HCT116 (cell line): ENCODE measurements at regions not wholly inside any gene's neighbourhood (a gene's known extent, or its start where the extent isn't known, plus 50 kb on each side); places are given as distances from the start of the nearest gene placed in this dataset.

Experiments used
- ATAC-seq: fragments of 200-7000 bp; cut with Tn5 transposase; 2 replicates; pipeline ENCODE4 v1.9.1; 2020; ENCODE audit warnings: mild to moderate bottlenecking, moderate library complexity
- BruUV-seq: library from RNA; stranded (reverse); fragments of 400-500 nt; replicated peaks from 2 replicates; lab custom pipeline; 2021; lab: Mats Ljungman, UMichigan
- CTCF ChIA-PET: fragments of 300-600 bp; sonication (Branson Sonifier 250); formaldehyde crosslinking; loops from one replicate; lab custom pipeline; 2021; ENCODE audit warnings: antibody characterized with exemption; lab: Charles Lee
- POLR2A ChIA-PET: fragments of 300-600, 350-600 bp; sonication (Branson Sonifier 250); formaldehyde crosslinking; loops from one replicate; lab custom pipeline; 2021; ENCODE audit warnings: antibody characterized with exemption; lab: Charles Lee
- RAD21 ChIA-PET, 2 experiments: fragments of 300-600 bp; sonication (Branson Sonifier 250); formaldehyde crosslinking; loops; one replicate each; lab custom pipeline; 2023; ENCODE audit warnings: low total read pairs in 2 of 2; ENCODE audit not compliant: uncharacterized antibody in 2 of 2, unreplicated experiment in 2 of 2, low non-redundant PET in 1 of 2; lab: Charles Lee
- DNase-seq: peaks from one replicate; pipeline ENCODE4 v3.0.0-alpha.2; 2010; ENCODE audit warnings: low read depth, low spot score
- H2AFZ ChIP-seq: fragments of 200-600 bp; shearing (Covaris generic), sonication (generic); 2 replicates; pipeline ENCODE4 v1.6.1; 2017; ENCODE audit warnings: low read depth, mixed run types, mixed read lengths, antibody characterized with exemption, low read length; ENCODE audit not compliant: poor library complexity, severe bottlenecking
- H3K27ac ChIP-seq: 2 replicates; pipeline ENCODE4 v1.5.1; 2012; ENCODE audit warnings: low read depth, low read length
- H3K27me3 ChIP-seq: fragments of 200-600 bp; sonication (generic); 2 replicates; pipeline ENCODE4 v1.6.1; 2016; ENCODE audit warnings: mixed run types, low read length, mixed read lengths; ENCODE audit not compliant: insufficient read depth
- H3K36me3 ChIP-seq, 2 experiments: fragments of 200-500 bp in 1 of 2; fragments of 200-600 bp in 1 of 2; sonication (Bioruptor generic) in 1 of 2; sonication (generic) in 1 of 2; 2 replicates each; pipeline versions ENCODE4 v1.5.1 to v1.6.1; 2014 to 2016; ENCODE audit warnings: low read length in 2 of 2, inconsistent platforms in 1 of 2, mixed read lengths in 1 of 2, mixed run types in 1 of 2; ENCODE audit not compliant: insufficient read depth in 2 of 2, control insufficient read depth in 1 of 2
- H3K4me1 ChIP-seq, 2 experiments: fragments of 200-600 bp in 1 of 2; sonication (generic) in 1 of 2; 2 replicates each; pipeline versions ENCODE4 v1.5.1 to v1.6.1; 2012 to 2017; ENCODE audit warnings: low read length in 2 of 2, inconsistent platforms in 1 of 2, mild to moderate bottlenecking in 1 of 2, mixed read lengths in 1 of 2, mixed run types in 1 of 2, moderate library complexity in 1 of 2; ENCODE audit not compliant: insufficient read depth in 2 of 2, control insufficient read depth in 1 of 2
- H3K4me2 ChIP-seq: fragments of 200-600 bp; sonication (generic); 2 replicates; pipeline ENCODE4 v1.6.1; 2017; ENCODE audit warnings: mixed run types, low read length, mixed read lengths
- H3K4me3 ChIP-seq, 2 experiments: fragments of 200-600 bp in 1 of 2; sonication (generic) in 1 of 2; replicated peaks in 1 of 2; 2 replicates each; pipeline ENCODE4 v1.5.1; 2011 to 2016; ENCODE audit warnings: low read length in 2 of 2, control low read depth in 1 of 2, low read depth in 1 of 2, mild to moderate bottlenecking in 1 of 2, mixed read lengths in 1 of 2, mixed run types in 1 of 2
- H3K79me2 ChIP-seq: fragments of 200-600 bp; sonication (generic); 2 replicates; pipeline ENCODE4 v1.6.1; 2017; ENCODE audit warnings: mild to moderate bottlenecking, mixed run types, low read length, moderate library complexity, mixed read lengths; ENCODE audit not compliant: insufficient read depth
- H3K9ac ChIP-seq: fragments of 200-600 bp; sonication (generic); 2 replicates; pipeline ENCODE4 v1.6.1; 2016; ENCODE audit warnings: low read length, mixed read lengths
- H3K9me2 ChIP-seq: fragments of 200-600 bp; sonication (generic), shearing (Covaris generic); 2 replicates; pipeline ENCODE4 v1.6.1; 2017; ENCODE audit warnings: mixed run types, mild to moderate bottlenecking, moderate library complexity; ENCODE audit not compliant: insufficient read depth
- H3K9me3 ChIP-seq, 2 experiments: fragments of 200-500 bp in 1 of 2; fragments of 200-600 bp in 1 of 2; sonication (Bioruptor generic) in 1 of 2; sonication (generic) in 1 of 2; 2 replicates each; pipeline ENCODE4 v1.6.1; 2014 to 2017; ENCODE audit warnings: low read length in 2 of 2, mixed read lengths in 2 of 2, inconsistent platforms in 1 of 2, low read depth in 1 of 2, mild to moderate bottlenecking in 1 of 2, mixed run types in 1 of 2, moderate library complexity in 1 of 2; ENCODE audit not compliant: control insufficient read depth in 1 of 2, insufficient read depth in 1 of 2
- H4K20me1 ChIP-seq: fragments of 200-600 bp; sonication (generic), shearing (Covaris generic); 2 replicates; pipeline ENCODE4 v1.6.1; 2017; ENCODE audit warnings: mixed run types, mild to moderate bottlenecking, moderate library complexity; ENCODE audit not compliant: insufficient read depth
- CEBPB ChIP-seq: IDR thresholded peaks from 2 replicates; pipeline ENCODE4 v1.6.1; 2012; ENCODE audit warnings: low read depth
- EGR1 ChIP-seq: IDR thresholded peaks from 2 replicates; pipeline ENCODE4 v1.6.1; 2012; ENCODE audit warnings: low read depth
- ELF1 ChIP-seq: IDR thresholded peaks from 2 replicates; pipeline ENCODE4 v1.6.1; 2012; ENCODE audit warnings: low read depth, borderline replicate concordance
- EZH2 ChIP-seq: fragments of 200-600 bp; sonication (generic); IDR thresholded peaks from 2 replicates; pipeline ENCODE4 v1.6.1; 2017; ENCODE audit warnings: antibody characterized with exemption, mixed run types
- EZH2phosphoT487 ChIP-seq: fragments of 200-600 bp; IDR thresholded peaks from 2 replicates; pipeline ENCODE4 v1.6.1; 2018; ENCODE audit warnings: antibody characterized with exemption, borderline replicate concordance
- FOSL1 ChIP-seq: IDR thresholded peaks from 2 replicates; pipeline ENCODE4 v1.6.1; 2012; ENCODE audit warnings: low read depth
- JUND ChIP-seq: IDR thresholded peaks from 2 replicates; pipeline ENCODE4 v1.6.1; 2012
- POLR2A ChIP-seq: IDR thresholded peaks from 2 replicates; pipeline ENCODE4 v1.7.0; 2011; ENCODE audit warnings: borderline replicate concordance; ENCODE audit not compliant: insufficient read depth, insufficient read length; ENCODE audit errors: extremely low read depth
- RAD21 ChIP-seq: IDR thresholded peaks from 2 replicates; pipeline ENCODE4 v1.6.1; 2012; ENCODE audit warnings: low read depth, mild to moderate bottlenecking
- SIN3A ChIP-seq: IDR thresholded peaks from 2 replicates; pipeline ENCODE4 v1.6.1; 2012; ENCODE audit warnings: low read depth
- YY1 ChIP-seq: IDR thresholded peaks from 2 replicates; pipeline ENCODE4 v1.6.1; 2011; ENCODE audit warnings: low read length, low read depth, moderate library complexity, mild to moderate bottlenecking; ENCODE audit not compliant: insufficient replicate concordance; ENCODE audit errors: extremely low read depth
- ZFX ChIP-seq: fragments of 450-650 bp; IDR thresholded peaks from 2 replicates; pipeline ENCODE4 v1.6.1; 2017
- ZNF274 ChIP-seq: fragments of 200-500 bp; sonication (Bioruptor generic); IDR thresholded peaks from 2 replicates; pipeline ENCODE4 v1.6.1; 2014; ENCODE audit warnings: mild to moderate bottlenecking, low read depth, low read length, inconsistent platforms
- intact Hi-C: fragments of 100-400 bp; cut with micrococcal nuclease; formaldehyde crosslinking; loops from 2 replicates; pipeline ENCODE4 v1.10.0; 2022
- TF ChIP-seq, protein P1 (sequence below), 3 experiments: fragments of 200-600 bp in 1 of 3; sonication (generic) in 1 of 3; IDR thresholded peaks in 2 of 3; conservative IDR thresholded peaks in 1 of 3; 2 replicates each; pipeline ENCODE4 v1.5.1; 2012 to 2017; ENCODE audit warnings: low read depth in 2 of 3, low read length in 2 of 3, antibody characterized with exemption in 1 of 3, borderline replicate concordance in 1 of 3, control low read depth in 1 of 3, mild to moderate bottlenecking in 1 of 3, mixed read lengths in 1 of 3, mixed run types in 1 of 3, moderate library complexity in 1 of 3; ENCODE audit not compliant: insufficient read depth in 1 of 3
- TF ChIP-seq, protein P2 (sequence below): IDR thresholded peaks from 2 replicates; pipeline ENCODE4 v1.6.1; 2011; ENCODE audit warnings: mild to moderate bottlenecking, low read length, moderate library complexity; ENCODE audit not compliant: insufficient replicate concordance; ENCODE audit errors: extremely low read depth
- TF ChIP-seq, protein P3 (sequence below): IDR thresholded peaks from 2 replicates; pipeline ENCODE4 v1.6.1; 2012
- TF ChIP-seq, protein P4 (sequence below): IDR thresholded peaks from 2 replicates; pipeline ENCODE4 v1.6.1; 2012

DNA sequence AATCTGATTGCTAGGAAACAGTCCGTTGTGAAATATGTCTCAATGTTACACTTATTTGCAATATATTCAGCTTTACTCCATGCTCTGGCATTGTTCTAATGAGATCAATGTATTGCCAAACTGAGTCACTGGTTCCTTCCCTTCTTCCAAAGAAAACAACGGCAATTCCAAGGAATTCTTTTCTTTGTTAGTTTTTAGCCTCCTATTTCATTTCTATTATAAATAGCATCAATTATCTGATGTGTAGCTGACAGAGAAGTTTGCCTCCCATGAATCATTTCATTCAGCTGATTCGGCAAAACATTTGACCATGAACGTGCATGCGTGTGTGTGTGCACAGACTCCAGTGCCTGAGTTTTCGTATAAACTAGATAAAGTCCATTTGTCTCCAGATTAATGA is 346.8 kb downstream of the ETS1 start:
- H3K9me3 ChIP-seq, result no peaks in the 10 kb centered on the region
- RAD21 ChIA-PET, result no interaction called here
- POLR2A ChIA-PET, result no interaction called here
- H3K27me3 ChIP-seq, result no peaks in the 10 kb centered on the region
- no peak overlapping the region for H3K9ac ChIP-seq
- H3K36me3 ChIP-seq, result no peaks in the 10 kb centered on the region
- no peak overlapping the region for H3K27ac ChIP-seq
- ATAC-seq (no peak), DNase-seq (no peak)
- no peaks in the 10 kb centered on the region for H3K4me1 ChIP-seq
- no peak overlapping the region for H3K4me3 ChIP-seq
- BruUV-seq, result no TSS peak
- H3K4me2 ChIP-seq, result no peak overlapping the region
- no peaks in the 10 kb centered on the region for H3K9me2 ChIP-seq
- intact Hi-C loops, result no loop called here
- H3K79me2 ChIP-seq, result no peaks in the 10 kb centered on the region
- CTCF ChIA-PET, result no interaction called here
- no peaks in the 10 kb centered on the region for H4K20me1 ChIP-seq
- TF ChIP-seq EGR1 (no peak), YY1 (no peak), JUND (no peak), EZH2 (no peak), RAD21 (no peak), FOSL1 (no peak), CEBPB (no peak), SIN3A (no peak), POLR2A (no peak), EZH2phosphoT487 (no peak), ELF1 (no peak), ZFX (no peak), ZNF274 (no peak)
- TF ChIP-seq, protein P1, sequence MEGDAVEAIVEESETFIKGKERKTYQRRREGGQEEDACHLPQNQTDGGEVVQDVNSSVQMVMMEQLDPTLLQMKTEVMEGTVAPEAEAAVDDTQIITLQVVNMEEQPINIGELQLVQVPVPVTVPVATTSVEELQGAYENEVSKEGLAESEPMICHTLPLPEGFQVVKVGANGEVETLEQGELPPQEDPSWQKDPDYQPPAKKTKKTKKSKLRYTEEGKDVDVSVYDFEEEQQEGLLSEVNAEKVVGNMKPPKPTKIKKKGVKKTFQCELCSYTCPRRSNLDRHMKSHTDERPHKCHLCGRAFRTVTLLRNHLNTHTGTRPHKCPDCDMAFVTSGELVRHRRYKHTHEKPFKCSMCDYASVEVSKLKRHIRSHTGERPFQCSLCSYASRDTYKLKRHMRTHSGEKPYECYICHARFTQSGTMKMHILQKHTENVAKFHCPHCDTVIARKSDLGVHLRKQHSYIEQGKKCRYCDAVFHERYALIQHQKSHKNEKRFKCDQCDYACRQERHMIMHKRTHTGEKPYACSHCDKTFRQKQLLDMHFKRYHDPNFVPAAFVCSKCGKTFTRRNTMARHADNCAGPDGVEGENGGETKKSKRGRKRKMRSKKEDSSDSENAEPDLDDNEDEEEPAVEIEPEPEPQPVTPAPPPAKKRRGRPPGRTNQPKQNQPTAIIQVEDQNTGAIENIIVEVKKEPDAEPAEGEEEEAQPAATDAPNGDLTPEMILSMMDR (IDR thresholded peaks at IDR 0.05 in 2 of 3, conservative IDR thresholded peaks at IDR 0.05 in 1 of 3; ENCODE audit: borderline replicate concordance in 1 of 3, insufficient read depth in 1 of 3, low read depth in 2 of 3, low read length in 2 of 3), result no peak
- TF ChIP-seq, protein P2, sequence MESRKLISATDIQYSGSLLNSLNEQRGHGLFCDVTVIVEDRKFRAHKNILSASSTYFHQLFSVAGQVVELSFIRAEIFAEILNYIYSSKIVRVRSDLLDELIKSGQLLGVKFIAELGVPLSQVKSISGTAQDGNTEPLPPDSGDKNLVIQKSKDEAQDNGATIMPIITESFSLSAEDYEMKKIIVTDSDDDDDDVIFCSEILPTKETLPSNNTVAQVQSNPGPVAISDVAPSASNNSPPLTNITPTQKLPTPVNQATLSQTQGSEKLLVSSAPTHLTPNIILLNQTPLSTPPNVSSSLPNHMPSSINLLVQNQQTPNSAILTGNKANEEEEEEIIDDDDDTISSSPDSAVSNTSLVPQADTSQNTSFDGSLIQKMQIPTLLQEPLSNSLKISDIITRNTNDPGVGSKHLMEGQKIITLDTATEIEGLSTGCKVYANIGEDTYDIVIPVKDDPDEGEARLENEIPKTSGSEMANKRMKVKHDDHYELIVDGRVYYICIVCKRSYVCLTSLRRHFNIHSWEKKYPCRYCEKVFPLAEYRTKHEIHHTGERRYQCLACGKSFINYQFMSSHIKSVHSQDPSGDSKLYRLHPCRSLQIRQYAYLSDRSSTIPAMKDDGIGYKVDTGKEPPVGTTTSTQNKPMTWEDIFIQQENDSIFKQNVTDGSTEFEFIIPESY, result no peak
- TF ChIP-seq, protein P3, sequence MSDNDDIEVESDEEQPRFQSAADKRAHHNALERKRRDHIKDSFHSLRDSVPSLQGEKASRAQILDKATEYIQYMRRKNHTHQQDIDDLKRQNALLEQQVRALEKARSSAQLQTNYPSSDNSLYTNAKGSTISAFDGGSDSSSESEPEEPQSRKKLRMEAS, result no peak
- TF ChIP-seq, protein P4, sequence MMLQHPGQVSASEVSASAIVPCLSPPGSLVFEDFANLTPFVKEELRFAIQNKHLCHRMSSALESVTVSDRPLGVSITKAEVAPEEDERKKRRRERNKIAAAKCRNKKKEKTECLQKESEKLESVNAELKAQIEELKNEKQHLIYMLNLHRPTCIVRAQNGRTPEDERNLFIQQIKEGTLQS, result no peak
- TF ChIP-seq, all 23 proteins: peak for 0
- no peak overlapping the region for H2AFZ ChIP-seq
